HG03460 (cell line): ENCODE measurements at regions not wholly inside any gene's neighbourhood (a gene's known extent, or its start where the extent isn't known, plus 50 kb on each side); places are given as distances from the start of the nearest gene placed in this dataset.
"Not testable (repeated sequence)": the region's sequence is repeated elsewhere in the genome, so short reads cannot be mapped to it uniquely, and the experiment has no call there.

Source experiments
- ATAC-seq: cut with Tn5 transposase; IDR thresholded peaks from one replicate; pipeline ENCODE4 v1.9.1; 2021; ENCODE audit not compliant: unreplicated experiment

GRCh38 chr1:213523781-213524398 lies 463.9 kb upstream of the PROX1 start:
- no peak for ATAC-seq

- no peak for ATAC-seq
Measured at GRCh38 chr1:213526306-213526705, 461.5 kb upstream of the PROX1 start.

GRCh38 chr1:213530611-213531320 lies 457.0 kb upstream of the PROX1 start:
- ATAC-seq: no peak

- ATAC-seq: no peak
Measured at GRCh38 chr1:213531369-213532310, 456.1 kb upstream of the PROX1 start.

GRCh38 chr1:213533125-213533524 lies 454.6 kb upstream of the PROX1 start:
- ATAC-seq: no peak

- no peak for ATAC-seq
Measured at GRCh38 chr1:213535679-213536078, 452.1 kb upstream of the PROX1 start.

- no peak for ATAC-seq
Measured at GRCh38 chr1:213538251-213538650, 449.5 kb upstream of the PROX1 start.

GRCh38 chr1:213539464-213539863 lies 448.3 kb upstream of the PROX1 start:
- ATAC-seq: no peak

- ATAC-seq: no peak
Measured at GRCh38 chr1:213541641-213542040, 446.1 kb upstream of the PROX1 start.

GRCh38 chr1:213545181-213545580 lies 442.6 kb upstream of the PROX1 start:
- not testable (repeated sequence) for ATAC-seq

GRCh38 chr1:213549982-213550381 lies 437.8 kb upstream of the PROX1 start:
- no peak for ATAC-seq

GRCh38 chr1:213550804-213551203 lies 437.0 kb upstream of the PROX1 start:
- ATAC-seq: no peak

GRCh38 chr1:213552045-213552444 lies 435.7 kb upstream of the PROX1 start:
- ATAC-seq: no peak

GRCh38 chr1:213560226-213560625 lies 427.5 kb upstream of the PROX1 start:
- ATAC-seq: no peak

GRCh38 chr1:213561870-213562269 lies 425.9 kb upstream of the PROX1 start:
- no peak for ATAC-seq

GRCh38 chr1:213564215-213564659 lies 423.5 kb upstream of the PROX1 start:
- no peak for ATAC-seq

- ATAC-seq: no peak
Measured at GRCh38 chr1:213568929-213569815, 418.6 kb upstream of the PROX1 start.

GRCh38 chr1:213569816-213570150 lies 418.0 kb upstream of the PROX1 start:
- ATAC-seq: no peak

- ATAC-seq: no peak
Measured at GRCh38 chr1:213570487-213570886, 417.3 kb upstream of the PROX1 start.

- ATAC-seq: no peak
Measured at GRCh38 chr1:213571419-213571818, 416.4 kb upstream of the PROX1 start.

- no peak for ATAC-seq
Measured at GRCh38 chr1:213571843-213572242, 415.9 kb upstream of the PROX1 start.
